ENCODE measurements at regions not wholly inside any gene's neighbourhood (a gene's known extent, or its start where the extent isn't known, plus 50 kb on each side); places are given as distances from the start of the nearest gene placed in this dataset.

- no peak for DNase-seq
Measured at GRCh38 chr3:159804726-159805410, 183.8 kb upstream of the IL12A start.

- DNase-seq: no peak
Measured at GRCh38 chr3:159805411-159805772, 183.2 kb upstream of the IL12A start.

- no peak for DNase-seq
Measured at GRCh38 chr3:159806412-159806811, 182.2 kb upstream of the IL12A start.

- DNase-seq: no peak
Measured at GRCh38 chr3:159807137-159808040, 181.2 kb upstream of the IL12A start.

DNA sequence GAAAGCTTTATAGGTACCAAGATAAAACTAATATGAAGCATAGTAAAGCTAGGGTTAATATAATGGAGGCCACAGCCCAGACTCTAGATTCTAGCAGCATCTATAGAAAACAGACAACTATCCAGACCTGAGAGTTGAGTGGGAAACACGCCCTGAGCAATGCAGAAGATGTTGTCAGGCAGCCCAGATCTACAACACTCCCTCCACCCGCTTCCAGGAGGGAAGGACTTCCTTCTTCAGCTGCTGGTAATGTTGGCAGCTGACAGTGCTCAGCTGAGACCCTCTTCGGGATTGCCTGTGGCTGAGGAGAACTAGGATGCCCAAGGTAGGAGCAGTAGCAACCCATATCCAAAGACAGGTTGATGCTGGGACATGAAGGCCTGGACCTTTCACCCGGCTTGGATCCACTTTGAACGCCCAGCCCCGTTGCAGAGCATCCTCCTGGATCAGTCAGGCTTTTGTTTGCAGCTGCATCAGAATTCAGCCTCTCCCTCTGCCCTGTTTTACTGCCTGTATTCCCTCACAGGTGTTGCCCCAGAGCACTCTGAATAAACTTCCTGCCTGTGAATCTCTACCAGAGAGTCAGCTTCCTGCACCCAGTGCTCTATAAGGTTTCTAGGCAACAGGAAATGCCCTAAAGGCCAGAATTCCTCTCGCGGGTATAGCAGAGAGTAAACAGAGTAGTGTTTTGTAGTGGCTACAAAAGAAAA lies 174.7 kb upstream of the IL12A start:
- no peak for DNase-seq

DNA sequence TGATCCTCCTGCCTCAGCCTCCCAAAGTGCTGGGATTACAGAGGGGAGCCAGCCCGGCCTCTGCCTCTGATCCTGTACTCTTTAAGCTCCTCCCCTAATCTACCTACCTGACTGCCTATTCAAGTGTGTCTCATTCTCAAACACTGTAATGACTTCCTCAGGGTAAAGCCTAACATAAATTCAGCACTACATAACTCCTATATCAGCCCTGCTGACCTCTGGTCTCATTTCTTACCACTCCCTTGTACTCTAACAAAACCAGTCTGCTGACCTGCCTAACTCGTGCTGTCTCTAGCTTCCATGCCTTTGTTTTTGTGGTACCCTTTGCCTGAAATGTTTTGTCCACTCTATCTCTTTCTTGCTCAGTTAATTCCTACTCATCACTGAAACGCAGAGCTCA lies 172.1 kb upstream of the IL12A start:
- no peak for DNase-seq

- no peak for DNase-seq
Measured at GRCh38 chr3:159817126-159817525, 171.5 kb upstream of the IL12A start.

DNA sequence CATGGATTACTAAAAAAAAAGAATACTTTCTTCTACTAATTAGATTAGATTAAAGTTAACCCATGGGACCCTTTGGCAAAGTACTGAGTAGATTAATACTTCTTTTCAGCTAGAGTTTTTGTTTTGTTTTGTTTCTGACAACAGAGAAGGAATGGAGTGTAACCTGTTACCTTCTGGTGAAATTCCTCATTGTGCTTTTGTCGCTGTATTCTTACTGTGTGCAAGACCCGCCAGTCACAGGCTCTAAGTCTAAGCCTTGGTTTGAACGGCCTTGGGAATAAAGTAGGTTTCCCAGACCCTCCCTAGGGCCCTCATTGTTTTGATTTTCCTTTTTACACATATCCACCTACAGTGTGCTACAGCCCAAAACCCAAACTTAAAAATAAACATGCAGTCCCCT lies 171.1 kb upstream of the IL12A start:
- DNase-seq: no peak

DNA sequence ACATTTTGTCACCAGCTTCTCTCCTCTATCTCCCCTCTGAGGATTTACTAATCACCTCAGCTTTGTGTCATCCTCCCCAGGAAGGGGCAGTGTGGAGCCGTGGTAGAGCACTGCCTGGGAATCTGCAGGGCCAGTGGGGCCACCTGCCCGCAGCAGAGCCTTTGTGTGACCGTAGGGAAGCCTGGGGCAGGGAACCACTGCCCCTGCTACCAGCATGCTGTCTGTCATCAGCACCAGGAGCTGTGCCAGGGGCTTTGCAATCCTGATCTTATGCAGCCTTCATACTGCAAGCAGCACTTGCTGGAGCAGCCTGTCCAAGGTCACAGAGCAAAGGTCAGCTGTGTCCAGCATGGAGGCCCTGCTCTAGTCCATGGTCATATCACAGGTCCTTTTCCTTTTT lies 170.2 kb upstream of the IL12A start:
- DNase-seq: no peak

DNA sequence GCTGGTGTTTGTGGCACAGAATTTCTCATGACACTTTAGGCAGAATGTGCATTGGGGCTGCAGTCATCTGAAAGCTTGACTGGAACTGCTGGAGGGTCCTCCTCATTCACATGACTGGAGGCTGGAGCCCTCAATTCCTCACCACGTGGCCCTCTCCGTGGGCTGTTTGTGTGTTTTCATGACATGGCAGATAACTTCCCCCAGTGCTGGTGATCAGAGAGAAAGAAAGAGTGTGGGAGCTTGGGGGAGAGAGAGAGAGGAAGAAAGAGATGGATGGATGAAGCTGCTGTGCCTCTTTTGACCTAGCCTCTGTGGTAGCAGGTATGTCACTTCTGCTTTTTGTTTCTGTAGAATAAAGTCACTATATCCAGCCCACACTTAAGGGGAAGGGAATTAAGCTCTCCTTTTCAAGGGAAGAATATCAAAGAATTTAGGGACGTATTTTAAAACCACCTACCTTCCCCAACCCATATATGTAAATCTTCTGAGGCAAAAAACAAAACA lies 169.6 kb upstream of the IL12A start:
- no peak for DNase-seq

GRCh38 chr3:159819676-159820075 lies 169.0 kb upstream of the IL12A start:
- DNase-seq: no peak

GRCh38 chr3:159821110-159821509 lies 167.5 kb upstream of the IL12A start:
- DNase-seq: no peak

DNA sequence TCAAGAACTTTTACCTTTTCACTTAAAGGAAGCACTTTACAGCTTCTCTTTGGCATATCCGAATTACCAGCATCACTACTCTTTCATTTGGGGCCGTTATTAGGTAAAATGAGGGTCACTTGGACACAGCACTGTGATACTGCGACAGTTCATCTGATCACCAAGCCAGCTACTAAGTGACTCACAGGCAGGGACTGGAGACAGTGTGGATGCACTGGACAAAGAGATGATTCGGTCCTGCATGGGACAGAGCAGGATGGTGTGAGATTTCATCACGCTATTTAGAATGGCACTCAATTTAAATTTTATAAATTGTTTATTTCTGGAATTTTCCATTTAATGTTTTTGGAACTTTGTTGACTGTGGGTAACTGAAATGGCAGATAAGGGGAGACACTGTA lies 166.9 kb upstream of the IL12A start:
- no peak for DNase-seq

- DNase-seq: no peak
Measured at GRCh38 chr3:159823780-159824179, 164.9 kb upstream of the IL12A start.

- no peak for DNase-seq
Measured at GRCh38 chr3:159824333-159824732, 164.3 kb upstream of the IL12A start.

- no peak for DNase-seq
Measured at GRCh38 chr3:159825216-159825854, 163.3 kb upstream of the IL12A start.

GRCh38 chr3:159828542-159828943 lies 160.1 kb upstream of the IL12A start:
- DNase-seq: no peak

DNA sequence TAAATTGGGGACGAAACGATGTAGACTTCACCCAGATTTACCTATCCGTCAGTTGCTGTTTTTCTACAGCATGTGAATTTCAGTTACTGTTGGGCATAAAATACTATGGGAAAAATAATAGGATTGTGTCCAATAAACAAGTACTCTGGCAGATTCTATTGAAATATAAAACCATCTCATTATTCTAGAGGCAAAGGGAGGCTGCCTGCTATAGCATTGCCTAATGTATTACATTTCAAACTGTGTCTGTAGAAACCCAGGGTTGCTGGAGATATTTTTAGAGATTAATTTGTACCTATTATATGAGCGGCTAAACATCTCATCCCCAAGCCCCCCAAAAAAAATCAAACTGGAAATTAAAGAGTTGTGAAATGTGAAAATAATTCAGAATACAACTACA lies 159.6 kb upstream of the IL12A start:
- DNase-seq: no peak

DNA sequence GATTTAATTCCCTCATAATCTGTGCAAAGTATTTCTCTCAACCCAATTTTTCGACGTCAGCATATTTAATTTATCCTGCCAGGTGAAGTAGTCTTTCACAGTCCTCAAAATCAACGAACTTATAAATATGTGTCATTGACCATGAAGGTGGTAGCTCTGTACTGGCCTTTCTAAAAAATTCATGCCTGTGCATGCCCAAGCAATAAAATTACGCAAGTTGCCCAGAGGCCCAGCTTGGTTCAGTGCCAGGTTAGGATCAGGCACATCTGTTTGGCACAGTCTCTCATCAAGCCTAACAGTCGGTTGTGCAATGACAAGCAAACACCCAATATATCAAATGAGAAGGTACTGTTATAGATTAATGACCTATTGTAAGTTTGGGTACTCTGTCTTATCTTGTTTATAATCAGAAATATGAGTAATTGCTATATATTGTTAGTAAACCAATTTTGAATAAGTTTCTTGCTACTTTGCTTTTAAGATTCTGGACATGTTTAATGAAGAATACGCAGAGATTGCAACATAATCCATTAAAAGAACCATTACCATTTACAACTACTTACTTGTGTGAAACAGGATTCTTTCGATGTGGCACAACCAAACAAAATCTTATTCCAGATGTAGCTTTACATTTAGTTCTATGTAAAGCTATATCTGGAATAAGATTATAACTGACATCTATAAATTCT lies 159.0 kb upstream of the IL12A start:
- no peak for DNase-seq

GRCh38 chr3:159830523-159831154 lies 158.0 kb upstream of the IL12A start:
- DNase-seq: no peak

DNA sequence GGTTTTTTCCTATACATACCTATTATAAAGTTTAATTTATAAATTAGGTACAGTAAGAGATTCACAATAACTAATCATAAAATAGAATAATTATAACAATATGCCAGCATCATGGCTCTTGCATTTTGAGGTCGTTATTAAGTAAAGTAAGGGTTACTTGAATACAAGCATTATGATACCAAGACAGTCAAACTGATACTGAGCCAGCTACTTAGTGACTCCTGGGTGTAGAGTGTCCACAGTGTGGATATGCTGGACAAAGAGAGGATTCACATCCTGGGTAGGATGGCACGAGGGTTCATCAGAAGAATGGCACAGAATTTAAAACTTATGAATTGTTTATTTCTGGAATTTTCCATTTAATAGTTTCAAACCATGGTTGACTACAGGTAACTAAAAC lies 157.2 kb upstream of the IL12A start:
- DNase-seq: no peak

GRCh38 chr3:159832024-159832423 lies 156.6 kb upstream of the IL12A start:
- DNase-seq: no peak

Measured in activated CD8-positive, alpha-beta memory T cell treated with anti-CD3 and anti-CD28 coated beads, Interleukin-2, amount 50 U/mL, for 48 hours (primary cell).